GM18508 (cell line): ENCODE measurements at regions not wholly inside any gene's neighbourhood (a gene's known extent, or its start where the extent isn't known, plus 50 kb on each side); places are given as distances from the start of the nearest gene placed in this dataset.

ENCODE experiments used
- ATAC-seq: cut with Tn5 transposase; IDR thresholded peaks from one replicate; pipeline ENCODE4 v1.9.1; 2021; ENCODE audit warnings: moderate number of reproducible peaks; ENCODE audit not compliant: insufficient read depth, unreplicated experiment

GRCh38 chr21:24323536-24323935, 1283.7 kb downstream of the MRPL39 start:
- ATAC-seq = no peak

GRCh38 chr21:24316277-24316922, 1290.9 kb downstream of the MRPL39 start:
- no peak for ATAC-seq

GRCh38 chr21:24310788-24311187, 1296.5 kb downstream of the MRPL39 start:
- no peak for ATAC-seq

- no peak for ATAC-seq
Observed at GRCh38 chr21:24308183-24308582, 1299.1 kb downstream of the MRPL39 start.

- no peak for ATAC-seq
Observed at GRCh38 chr21:24302400-24302799, 1304.9 kb downstream of the MRPL39 start.

GRCh38 chr21:24298040-24298439, 1309.2 kb downstream of the MRPL39 start:
- no peak for ATAC-seq

DNA sequence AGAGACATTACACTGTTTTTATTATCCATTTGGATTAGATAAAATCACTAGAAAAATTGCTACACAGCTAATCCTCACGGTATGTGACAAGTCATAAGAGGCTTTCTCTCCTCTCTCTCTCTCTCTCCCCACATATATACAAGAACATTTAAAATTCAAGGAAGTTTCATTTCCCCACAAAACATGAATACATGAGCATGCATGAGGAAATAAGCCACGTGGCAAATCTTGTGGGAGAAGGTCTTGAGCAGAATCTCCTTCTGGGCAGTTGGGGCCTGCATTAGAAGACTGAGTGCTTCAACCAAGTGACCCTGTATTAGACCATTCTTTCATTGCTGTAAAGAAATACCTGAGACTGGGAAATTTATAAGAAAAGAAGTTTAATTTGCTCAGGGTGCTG, 1313.1 kb downstream of the MRPL39 start:
- no peak for ATAC-seq

GRCh38 chr21:24290151-24290833, 1317.0 kb downstream of the MRPL39 start:
- no peak for ATAC-seq

DNA sequence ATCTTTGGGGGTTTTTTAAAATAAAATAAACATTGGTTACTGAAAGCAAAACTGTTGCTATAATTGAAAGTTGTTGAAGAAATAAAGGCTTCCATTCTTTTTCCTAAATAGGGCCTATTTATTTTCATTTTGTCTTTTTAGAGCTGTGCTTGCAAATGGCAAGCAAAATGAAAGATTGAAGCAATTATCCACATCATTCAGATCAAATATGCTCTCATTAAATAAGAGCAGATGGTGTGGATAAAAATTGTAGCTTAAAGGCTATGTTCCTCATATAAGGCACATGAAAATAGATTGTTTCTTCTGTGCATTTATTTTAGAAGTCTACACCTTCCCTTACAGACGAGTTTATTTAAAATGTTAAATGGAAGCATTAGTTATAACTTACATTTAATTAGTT, 1317.7 kb downstream of the MRPL39 start:
- ATAC-seq = no peak

- no peak for ATAC-seq
Observed at GRCh38 chr21:24280596-24280995, 1326.7 kb downstream of the MRPL39 start.

DNA sequence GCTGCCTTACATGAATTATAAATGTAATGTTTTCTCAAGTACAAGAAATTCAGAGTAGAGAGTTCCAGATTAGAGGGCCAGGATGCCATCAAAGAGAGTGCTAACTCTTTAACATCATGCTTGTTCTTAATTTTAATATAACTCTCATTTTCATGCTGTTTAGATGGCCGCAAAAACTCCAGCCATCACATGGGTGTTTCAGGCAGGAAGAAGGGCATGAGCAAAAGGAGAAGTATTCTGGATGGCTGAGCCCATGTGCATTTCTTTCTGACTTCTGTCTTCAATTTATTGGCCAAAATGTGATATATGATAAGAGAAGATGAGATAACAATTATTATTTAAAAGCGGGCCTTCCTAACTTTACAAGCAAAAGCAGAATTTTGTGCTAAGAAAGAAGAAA, 1328.6 kb downstream of the MRPL39 start:
- no peak for ATAC-seq

GRCh38 chr21:24276204-24276603, 1331.1 kb downstream of the MRPL39 start:
- ATAC-seq = no peak

- ATAC-seq = no peak
Observed at GRCh38 chr21:24275616-24276015, 1331.7 kb downstream of the MRPL39 start.

- no peak for ATAC-seq
Observed at GRCh38 chr21:24272521-24272938, 1334.8 kb downstream of the MRPL39 start.

DNA sequence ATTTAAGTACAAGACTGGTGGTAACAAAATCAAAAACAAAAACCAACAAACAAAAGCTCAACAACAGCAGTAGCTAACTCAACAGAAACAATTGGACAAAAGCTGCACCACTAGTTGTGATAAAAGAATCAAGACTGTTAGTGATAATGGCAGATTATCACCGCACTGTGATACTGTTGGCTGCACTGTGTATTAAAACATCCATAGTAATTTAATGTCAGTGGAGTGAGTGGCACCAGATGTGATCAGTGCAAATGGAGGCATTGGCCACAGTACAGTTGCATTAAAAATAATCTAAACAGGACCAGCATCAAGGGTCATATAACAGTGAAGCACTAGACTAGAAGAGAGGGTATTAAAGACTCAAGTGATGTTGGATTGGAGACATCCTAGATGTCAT, 1341.3 kb downstream of the MRPL39 start:
- no peak for ATAC-seq

GRCh38 chr21:24260751-24261150, 1346.5 kb downstream of the MRPL39 start:
- ATAC-seq = no peak

DNA sequence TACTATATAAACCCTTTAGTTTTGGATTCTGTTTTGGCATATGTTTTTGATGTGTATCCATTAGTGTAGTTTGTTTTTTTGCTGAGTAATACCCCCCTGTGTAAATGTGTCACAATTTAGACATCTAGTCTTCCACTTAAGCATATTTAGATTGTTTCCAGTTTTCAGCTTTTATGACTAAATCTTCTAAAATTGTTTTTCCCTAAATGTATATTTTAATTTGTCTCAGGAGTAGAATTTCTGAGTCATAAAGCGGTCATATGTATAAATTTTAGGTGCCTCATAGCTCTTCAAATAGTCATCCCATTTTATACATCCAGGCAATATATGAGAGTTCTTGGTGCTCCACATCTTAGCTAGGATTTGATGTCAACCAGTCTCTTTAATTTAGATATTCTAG, 1348.0 kb downstream of the MRPL39 start:
- no peak for ATAC-seq

- no peak for ATAC-seq
Observed at GRCh38 chr21:24255591-24255990, 1351.7 kb downstream of the MRPL39 start.

- no peak for ATAC-seq
Observed at GRCh38 chr21:24225431-24225830, 1381.8 kb downstream of the MRPL39 start.

GRCh38 chr21:24224422-24224821, 1382.9 kb downstream of the MRPL39 start:
- no peak for ATAC-seq

- ATAC-seq = no peak
Observed at GRCh38 chr21:24223624-24224023, 1383.7 kb downstream of the MRPL39 start.

DNA sequence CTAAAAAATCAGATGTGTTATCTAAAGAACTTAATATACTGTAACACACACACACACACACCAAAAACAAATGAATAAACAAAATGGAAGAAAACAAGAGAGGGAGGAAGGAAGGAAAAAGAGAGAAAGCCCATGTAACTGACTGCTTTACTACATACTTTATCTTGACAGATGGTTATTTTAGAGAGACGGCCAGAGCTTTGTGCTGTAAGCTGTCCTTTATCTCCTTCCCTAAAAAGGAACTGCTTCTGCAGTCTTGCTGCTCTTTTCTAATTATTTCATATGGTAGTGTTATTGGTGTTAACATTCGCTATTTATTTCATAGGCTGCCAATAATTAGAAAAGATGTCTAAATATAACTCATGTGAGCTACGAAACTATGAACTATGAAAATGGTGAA, 1384.6 kb downstream of the MRPL39 start:
- no peak for ATAC-seq
